H1 (cell line): ENCODE measurements at regions not wholly inside any gene's neighbourhood (a gene's known extent, or its start where the extent isn't known, plus 50 kb on each side); places are given as distances from the start of the nearest gene placed in this dataset.

ENCODE experiments used
- CTCF ChIA-PET: fragments of 300-600 bp; sonication (Branson Sonifier 250); formaldehyde crosslinking; loops from one replicate; lab custom pipeline; 2021; ENCODE audit not compliant: partially characterized antibody; lab: Charles Lee
- POLR2A ChIA-PET: fragments of 300-600 bp; sonication (Branson Sonifier 250); formaldehyde crosslinking; loops from one replicate; lab custom pipeline; 2021; ENCODE audit warnings: inconsistent platforms; ENCODE audit not compliant: partially characterized antibody; lab: Charles Lee
- DNase-seq, 2 experiments: peaks; one replicate each; pipeline versions ENCODE4 v3.0.0 to v3.0.0-alpha.2; 2010 to 2022; ENCODE audit warnings: low spot score in 2 of 2, low read depth in 1 of 2, mixed read lengths in 1 of 2
- FAIRE-seq: peaks from 2 replicates; lab custom pipeline; 2011; peaks lifted over from hg19 to GRCh38; lab: Jason Lieb, UNC
- H2AFZ ChIP-seq: 2 replicates; pipeline ENCODE4 v1.8.1; 2012; ENCODE audit warnings: low read length, inconsistent platforms
- H2AK5ac ChIP-seq: 2 replicates; pipeline ENCODE4 v1.6.1; 2013; ENCODE audit warnings: low read depth, low read length
- H2BK120ac ChIP-seq: replicated peaks from 2 replicates; pipeline ENCODE3; 2013; ENCODE audit warnings: low read depth, low read length, inconsistent platforms
- H2BK12ac ChIP-seq: 2 replicates; pipeline ENCODE4 v1.6.1; 2013; ENCODE audit warnings: low read depth, low read length
- H2BK15ac ChIP-seq: 2 replicates; pipeline ENCODE4 v1.6.1; 2013; ENCODE audit warnings: low read length
- H2BK20ac ChIP-seq: 2 replicates; pipeline ENCODE4 v1.6.1; 2013; ENCODE audit warnings: low read length
- H2BK5ac ChIP-seq: 2 replicates; pipeline ENCODE4 v1.6.1; 2013; ENCODE audit warnings: low read depth, low read length
- H3K14ac ChIP-seq: 2 replicates; pipeline ENCODE4 v1.6.1; 2013; ENCODE audit warnings: inconsistent platforms; ENCODE audit not compliant: insufficient read length
- H3K18ac ChIP-seq: 2 replicates; pipeline ENCODE4 v1.6.1; 2013; ENCODE audit warnings: low read length; ENCODE audit errors: extremely low read depth
- H3K23ac ChIP-seq: 2 replicates; pipeline ENCODE4 v1.6.1; 2013; ENCODE audit warnings: inconsistent platforms; ENCODE audit not compliant: insufficient read length
- H3K23me2 ChIP-seq: 2 replicates; pipeline ENCODE4 v1.6.1; 2013; ENCODE audit warnings: low read depth, low read length
- H3K27ac ChIP-seq: 2 replicates; pipeline ENCODE4 v1.6.1; 2011; ENCODE audit warnings: low read depth, low read length, inconsistent platforms
- H3K27me3 ChIP-seq, 4 experiments: replicated peaks in 1 of 4; 1 replicate in 1 of 4; 2 replicates in 3 of 4; pipeline versions ENCODE4 v1.6.1 to v1.8.1; 2011 to 2013; ENCODE audit warnings: low read length in 3 of 4, mild to moderate bottlenecking in 3 of 4, inconsistent platforms in 2 of 4, mixed read lengths in 2 of 4, moderate library complexity in 1 of 4; ENCODE audit not compliant: control insufficient read depth in 3 of 4, insufficient read depth in 3 of 4; ENCODE audit errors: extremely low read depth in 1 of 4
- H3K36me3 ChIP-seq, 4 experiments: 2 replicates each; pipeline versions ENCODE4 v1.6.1 to v1.8.1; 2011 to 2013; ENCODE audit warnings: mild to moderate bottlenecking in 4 of 4, low read length in 3 of 4, moderate library complexity in 2 of 4, control low read depth in 1 of 4, inconsistent platforms in 1 of 4; ENCODE audit not compliant: insufficient read depth in 4 of 4, control insufficient read depth in 2 of 4
- H3K4ac ChIP-seq: replicated peaks from 2 replicates; pipeline ENCODE3; 2013; ENCODE audit warnings: low read length, low read depth, mixed read lengths, inconsistent platforms; ENCODE audit not compliant: insufficient read length
- H3K4me1 ChIP-seq, 4 experiments: replicated peaks in 1 of 4; 1 replicate in 1 of 4; 2 replicates in 3 of 4; pipeline versions ENCODE4 v1.6.1 to v1.8.1; 2011 to 2013; ENCODE audit warnings: low read length in 3 of 4, inconsistent platforms in 2 of 4, mixed read lengths in 1 of 4; ENCODE audit not compliant: insufficient read depth in 4 of 4, control insufficient read depth in 3 of 4
- H3K4me2 ChIP-seq, 2 experiments: 2 replicates each; pipeline versions ENCODE4 v1.6.1 to v1.8.1; 2011 to 2013; ENCODE audit warnings: low read depth in 2 of 2, low read length in 2 of 2, control low read depth in 1 of 2, inconsistent platforms in 1 of 2, mild to moderate bottlenecking in 1 of 2; ENCODE audit not compliant: insufficient read depth in 1 of 2
- H3K4me3 ChIP-seq, 4 experiments: fragments of 200-600, 300-600 bp in 1 of 4; sonication (generic), shearing (Covaris generic), sonication (Bioruptor Twin) in 1 of 4; 2 replicates each; pipeline versions ENCODE4 v1.5.1 to v1.8.1; 2011 to 2016; ENCODE audit warnings: low read length in 4 of 4, low read depth in 3 of 4, control low read depth in 2 of 4, inconsistent platforms in 2 of 4, mild to moderate bottlenecking in 2 of 4, mixed read lengths in 1 of 4, moderate library complexity in 1 of 4; ENCODE audit not compliant: insufficient read depth in 2 of 4; ENCODE audit errors: extremely low read depth in 1 of 4
- H3K56ac ChIP-seq: replicated peaks from 2 replicates; pipeline ENCODE3; 2013; ENCODE audit warnings: low read depth, mild to moderate bottlenecking, mixed read lengths, low read length, inconsistent platforms; ENCODE audit not compliant: insufficient read length
- H3K79me1 ChIP-seq: 2 replicates; pipeline ENCODE4 v1.6.1; 2013; ENCODE audit warnings: low read depth, low read length, control low read depth
- H3K79me2 ChIP-seq, 2 experiments: 2 replicates each; pipeline versions ENCODE4 v1.6.1 to v1.8.1; 2012 to 2013; ENCODE audit warnings: low read length in 2 of 2, mild to moderate bottlenecking in 2 of 2, inconsistent platforms in 1 of 2; ENCODE audit not compliant: insufficient read depth in 2 of 2, control insufficient read depth in 1 of 2
- H3K9ac ChIP-seq, 4 experiments: replicated peaks in 1 of 4; 1 replicate in 1 of 4; 2 replicates in 3 of 4; pipeline versions ENCODE4 v1.6.1 to v1.8.1; 2011 to 2013; ENCODE audit warnings: low read depth in 3 of 4, low read length in 3 of 4, control low read depth in 2 of 4, mild to moderate bottlenecking in 2 of 4, moderate library complexity in 2 of 4, inconsistent platforms in 1 of 4; ENCODE audit errors: extremely low read depth in 1 of 4
- H3K9me3 ChIP-seq, 2 experiments: 2 replicates each; pipeline versions ENCODE4 v1.6.1 to v1.8.1; 2012 to 2013; ENCODE audit warnings: mild to moderate bottlenecking in 2 of 2, moderate library complexity in 2 of 2, control low read depth in 1 of 2, inconsistent platforms in 1 of 2, low read depth in 1 of 2, low read length in 1 of 2, mixed read lengths in 1 of 2; ENCODE audit not compliant: insufficient read depth in 2 of 2
- H4K20me1 ChIP-seq, 2 experiments: replicated peaks in 1 of 2; 2 replicates each; pipeline versions ENCODE3 to v1.8.1; 2011 to 2013; ENCODE audit warnings: inconsistent platforms in 2 of 2, low read length in 2 of 2, mild to moderate bottlenecking in 1 of 2; ENCODE audit not compliant: insufficient read depth in 2 of 2, control insufficient read depth in 1 of 2
- H4K5ac ChIP-seq: 2 replicates; pipeline ENCODE4 v1.6.1; 2013; ENCODE audit warnings: low read length, low read depth, mixed read lengths, inconsistent platforms; ENCODE audit not compliant: insufficient read length
- H4K8ac ChIP-seq: 2 replicates; pipeline ENCODE4 v1.8.0; 2013; ENCODE audit warnings: mild to moderate bottlenecking, moderate library complexity, low read length, inconsistent platforms; ENCODE audit not compliant: insufficient read depth; ENCODE audit errors: extremely low read depth
- H4K91ac ChIP-seq: replicated peaks from 2 replicates; pipeline ENCODE3; 2013; ENCODE audit warnings: low read length, mixed read lengths, inconsistent platforms; ENCODE audit not compliant: insufficient read length
- CHD2 ChIP-seq: IDR thresholded peaks from 2 replicates; pipeline ENCODE4 v1.6.1; 2012; ENCODE audit warnings: low read length, improper control_type of control experiment
- WGBS, 2 experiments: shearing (Covaris generic) in 1 of 2; methylation state at CpG; one replicate each; pipeline versions ENCODE4 v1.1.6 to v1.1.7; 2013 to 2015; ENCODE audit warnings: low lambda C conversion rate in 2 of 2, mixed read lengths in 2 of 2, inconsistent platforms in 1 of 2, low coverage in 1 of 2, missing lambda C conversion rate in 1 of 2; ENCODE audit not compliant: insufficient replicate concordance in 2 of 2, insufficient coverage in 1 of 2, insufficient read length in 1 of 2; ENCODE audit errors: extremely low coverage in 1 of 2, missing lambda C conversion rate in 1 of 2; 5-methylcytosine and 5-hydroxymethylcytosine counted together
- TF ChIP-seq, protein P1 (sequence below): IDR thresholded peaks from 2 replicates; pipeline ENCODE4 v1.6.1; 2012; ENCODE audit warnings: inconsistent platforms

DNA sequence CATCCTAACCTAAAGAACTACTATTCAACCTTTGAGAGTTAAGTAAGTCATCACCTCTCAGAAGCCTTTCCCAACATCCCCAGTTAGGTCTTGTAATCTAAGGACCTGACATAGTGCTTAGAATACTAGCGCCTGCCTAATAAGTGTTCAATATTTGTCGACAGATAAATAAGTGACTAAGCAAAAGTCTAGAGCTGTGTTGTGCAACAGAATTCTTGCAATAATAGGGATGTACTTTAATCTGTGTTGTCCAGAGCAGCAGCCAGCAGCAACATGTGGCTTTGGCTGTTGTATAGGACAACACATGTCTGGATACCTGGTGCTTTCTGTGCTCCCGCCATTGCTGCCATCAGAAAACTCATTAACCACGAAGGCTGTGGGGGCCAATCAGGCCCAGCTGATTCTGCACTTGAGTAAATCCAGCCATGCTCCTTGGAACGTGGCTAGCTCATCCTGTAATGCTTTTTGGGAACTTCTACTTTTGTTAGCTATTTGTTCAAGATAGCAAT, 66.8 kb upstream of the NTM start:
- Histone ChIP-seq H2BK5ac (no peak overlapping the region), H2BK20ac (no peak overlapping the region), H3K4me3 (no peak overlapping the region), H3K14ac (no peak overlapping the region), H4K5ac (no peak overlapping the region), H3K9me3 (no peaks in the 10 kb centered on the region), H3K9ac (no peak overlapping the region), H4K8ac (no peak overlapping the region), H3K4me2 (no peak overlapping the region), H4K20me1 (peaks cover 2 to 3% of the 10 kb centered on the region in 2 experiments), H3K56ac (no peak overlapping the region), H3K23me2 (no peaks in the 10 kb centered on the region), H3K79me2 (no peaks in the 10 kb centered on the region), H3K23ac (no peak overlapping the region), H2BK15ac (no peak overlapping the region)
- CTCF ChIA-PET: interaction anchor here (0.8 to 2.7 kb wide), 5 partner anchors 10 to 371 kb away, joined by 3 to 13 read pairs (median 5); no protein-coding TSS in a partner anchor
- DNase-seq: no peak
- TF ChIP-seq, protein P1, sequence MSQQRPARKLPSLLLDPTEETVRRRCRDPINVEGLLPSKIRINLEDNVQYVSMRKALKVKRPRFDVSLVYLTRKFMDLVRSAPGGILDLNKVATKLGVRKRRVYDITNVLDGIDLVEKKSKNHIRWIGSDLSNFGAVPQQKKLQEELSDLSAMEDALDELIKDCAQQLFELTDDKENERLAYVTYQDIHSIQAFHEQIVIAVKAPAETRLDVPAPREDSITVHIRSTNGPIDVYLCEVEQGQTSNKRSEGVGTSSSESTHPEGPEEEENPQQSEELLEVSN: peak; percentile 69
- TF ChIP-seq CHD2: no peak
- TF ChIP-seq, all 59 proteins: peak for 1
- WGBS, 2 experiments: 90% methylated on average over 5 of the region's 5 CpGs; no CpG with 5 or more reads in 1 of the 2 experiments
- no peak overlapping the region for H2BK12ac ChIP-seq
- H2BK120ac ChIP-seq: no peak overlapping the region
- POLR2A ChIA-PET: interaction anchor here (0.5 to 3.4 kb wide), 10 partner anchors 10 to 382 kb away, joined by 3 to 15 read pairs (median 6); no protein-coding TSS in a partner anchor
- FAIRE-seq: no peak
- peaks cover 0 to 7% (median 2%) of the 10 kb centered on the region in 4 experiments; a peak in 5 of 8 replicates for H3K36me3 ChIP-seq
- H4K91ac ChIP-seq: no peak overlapping the region
- H3K18ac ChIP-seq: no peak overlapping the region
- no peak overlapping the region for H3K27ac ChIP-seq
- no peak overlapping the region for H2AFZ ChIP-seq
- H3K4ac ChIP-seq: no peak overlapping the region
- no peaks in the 10 kb centered on the region for H3K27me3 ChIP-seq
- H3K4me1 ChIP-seq: peaks cover 0 to 1% (median 0%) of the 10 kb centered on the region in 4 experiments; a peak in 1 of 7 replicates
- H2AK5ac ChIP-seq: no peak overlapping the region
- peaks cover 8% of the 10 kb centered on the region for H3K79me1 ChIP-seq
